SU-DHL-6 (cell line): ENCODE measurements at regions not wholly inside any gene's neighbourhood (a gene's known extent, or its start where the extent isn't known, plus 50 kb on each side); places are given as distances from the start of the nearest gene placed in this dataset.

ENCODE experiments used
- EZH2phosphoT487 ChIP-seq: fragments of 200-600 bp; sonication (generic), shearing (Covaris generic); conservative IDR thresholded peaks from 2 replicates; pipeline ENCODE4 v1.6.1; 2018; ENCODE audit warnings: mild to moderate bottlenecking, antibody characterized with exemption, low read length, moderate library complexity, mixed read lengths
- TF ChIP-seq, protein P1 (sequence below): fragments of 200-600 bp; sonication (generic); IDR thresholded peaks from one replicate; pipeline ENCODE4 v1.5.1; 2017; ENCODE audit warnings: antibody characterized with exemption, mild to moderate bottlenecking, low read length, moderate library complexity; ENCODE audit not compliant: insufficient read depth, poor library complexity, severe bottlenecking

DNA sequence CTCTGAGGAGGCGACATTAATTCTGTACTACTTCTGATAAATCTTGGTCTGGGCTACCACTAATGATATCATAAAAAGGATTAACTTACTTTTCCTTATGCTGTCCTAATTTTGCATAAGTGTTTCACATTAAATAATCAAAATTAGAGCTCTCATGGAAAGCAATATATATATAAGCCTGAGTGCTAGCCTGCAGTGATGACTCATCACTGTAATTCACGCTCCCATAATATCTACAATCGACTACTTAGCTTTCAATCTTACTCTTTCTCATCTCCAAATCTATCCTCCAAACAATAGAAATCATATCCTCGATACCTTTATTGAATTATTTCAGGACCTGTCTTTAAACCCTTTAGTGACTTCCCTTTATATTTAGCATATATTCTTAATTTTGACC is 701.3 kb downstream of the RERGL start:
- TF ChIP-seq, protein P1, sequence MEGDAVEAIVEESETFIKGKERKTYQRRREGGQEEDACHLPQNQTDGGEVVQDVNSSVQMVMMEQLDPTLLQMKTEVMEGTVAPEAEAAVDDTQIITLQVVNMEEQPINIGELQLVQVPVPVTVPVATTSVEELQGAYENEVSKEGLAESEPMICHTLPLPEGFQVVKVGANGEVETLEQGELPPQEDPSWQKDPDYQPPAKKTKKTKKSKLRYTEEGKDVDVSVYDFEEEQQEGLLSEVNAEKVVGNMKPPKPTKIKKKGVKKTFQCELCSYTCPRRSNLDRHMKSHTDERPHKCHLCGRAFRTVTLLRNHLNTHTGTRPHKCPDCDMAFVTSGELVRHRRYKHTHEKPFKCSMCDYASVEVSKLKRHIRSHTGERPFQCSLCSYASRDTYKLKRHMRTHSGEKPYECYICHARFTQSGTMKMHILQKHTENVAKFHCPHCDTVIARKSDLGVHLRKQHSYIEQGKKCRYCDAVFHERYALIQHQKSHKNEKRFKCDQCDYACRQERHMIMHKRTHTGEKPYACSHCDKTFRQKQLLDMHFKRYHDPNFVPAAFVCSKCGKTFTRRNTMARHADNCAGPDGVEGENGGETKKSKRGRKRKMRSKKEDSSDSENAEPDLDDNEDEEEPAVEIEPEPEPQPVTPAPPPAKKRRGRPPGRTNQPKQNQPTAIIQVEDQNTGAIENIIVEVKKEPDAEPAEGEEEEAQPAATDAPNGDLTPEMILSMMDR: no peak
- TF ChIP-seq EZH2phosphoT487: no peak
